ENCODE measurements at regions not wholly inside any gene's neighbourhood (a gene's known extent, or its start where the extent isn't known, plus 50 kb on each side); places are given as distances from the start of the nearest gene placed in this dataset.

DNA sequence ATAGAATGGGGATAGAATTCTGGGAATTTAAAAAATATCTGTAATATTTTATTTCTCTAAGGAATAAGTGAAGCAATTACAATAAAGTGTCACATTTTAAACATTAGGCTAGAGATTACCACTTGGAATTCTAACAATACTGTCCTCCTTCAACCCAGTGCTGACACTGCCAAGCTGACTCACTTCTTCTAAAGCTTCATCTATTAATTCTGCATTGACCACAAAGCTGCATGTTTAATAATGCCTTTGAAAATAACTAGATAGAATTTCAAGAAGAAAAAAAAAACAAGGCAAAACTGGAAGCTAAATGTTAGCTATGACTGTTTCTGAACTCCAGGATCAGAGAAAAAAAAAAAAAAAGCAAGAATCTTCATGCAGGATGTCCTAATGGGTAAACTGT lies 970.7 kb upstream of the FBXO33 start:
- no peaks in the 10 kb centered on the region for H3K79me2 ChIP-seq (ENCODE audit: insufficient read depth, low read length)
- H3K27me3 ChIP-seq (ENCODE audit: insufficient read depth, low read length), result no peaks in the 10 kb centered on the region
- H3K4me1 ChIP-seq (ENCODE audit: insufficient read depth, low read length), result no peaks in the 10 kb centered on the region
- H4K91ac ChIP-seq (ENCODE audit: insufficient read length, low read depth, low read length), result no peak overlapping the region
- DNase-seq, result no peak
- no peak overlapping the region for H3K4ac ChIP-seq (ENCODE audit: low read depth, low read length)
- H4K5ac ChIP-seq (ENCODE audit: insufficient read length, low read depth, low read length), result no peak overlapping the region
- H2AK5ac ChIP-seq (ENCODE audit: insufficient read length, low read length), result no peak overlapping the region
- H3K27ac ChIP-seq (ENCODE audit: insufficient read length, low read depth, low read length), result no peak overlapping the region
- H2BK20ac ChIP-seq (ENCODE audit: low read depth, low read length, poor library complexity, severe bottlenecking), result no peak overlapping the region
- H3K18ac ChIP-seq (ENCODE audit: insufficient read length, low read depth, low read length), result no peak overlapping the region
- no peaks in the 10 kb centered on the region for H3K79me1 ChIP-seq (ENCODE audit: insufficient read depth, low read depth, low read length, poor library complexity, severe bottlenecking)
- Mint-ChIP-seq H3K27me3 (ENCODE audit: low read depth) (peaks cover 3% of the 10 kb centered on the region), H3K4me1 (no peaks in the 10 kb centered on the region), H3K9me3 (peaks cover 21 to 22% of the 10 kb centered on the region in 2 experiments), H3K4me3 (no peak overlapping the region), H3K27ac (no peak overlapping the region), H3K36me3 (ENCODE audit: insufficient read depth in 1 of 3, low read depth in 3 of 3) (peaks cover 10 to 20% (median 17%) of the 10 kb centered on the region in 3 experiments)
- no peak overlapping the region for H3K9ac ChIP-seq (ENCODE audit: extremely low read depth, insufficient read length, low read length)
- H2BK5ac ChIP-seq (ENCODE audit: insufficient read length, low read length), result no peak overlapping the region
- no peak overlapping the region for H3K56ac ChIP-seq (ENCODE audit: insufficient read length, low read depth, low read length)
- no peak overlapping the region for H3K23ac ChIP-seq (ENCODE audit: insufficient read length, low read depth, low read length)
- H2AFZ ChIP-seq (ENCODE audit: low read length), result no peak overlapping the region
- no peaks in the 10 kb centered on the region for H3K23me2 ChIP-seq (ENCODE audit: insufficient read length, low read depth, low read length, poor library complexity, severe bottlenecking)
- peaks cover 14% of the 10 kb centered on the region for H3K9me3 ChIP-seq (ENCODE audit: control insufficient read depth, low read depth, low read length)
- H3K14ac ChIP-seq (ENCODE audit: insufficient read depth, low read length), result no peak overlapping the region
- no peak overlapping the region for H3T11ph ChIP-seq (ENCODE audit: low read length)
- no peak overlapping the region for H2BK15ac ChIP-seq (ENCODE audit: low read depth, low read length)
- H3K4me2 ChIP-seq (ENCODE audit: insufficient read depth, insufficient read length, low read length), result no peak overlapping the region
- H4K8ac ChIP-seq (replicated peaks; ENCODE audit: insufficient read length, low read depth, low read length), result no peak overlapping the region
- no peak overlapping the region for H2BK12ac ChIP-seq (ENCODE audit: insufficient read length, low read depth, low read length)
- H2BK120ac ChIP-seq (ENCODE audit: low read depth, low read length, poor library complexity, severe bottlenecking), result no peak overlapping the region
- no peaks in the 10 kb centered on the region for H4K20me1 ChIP-seq (ENCODE audit: control insufficient read depth, insufficient read depth, insufficient read length)
- TF ChIP-seq, protein P1, sequence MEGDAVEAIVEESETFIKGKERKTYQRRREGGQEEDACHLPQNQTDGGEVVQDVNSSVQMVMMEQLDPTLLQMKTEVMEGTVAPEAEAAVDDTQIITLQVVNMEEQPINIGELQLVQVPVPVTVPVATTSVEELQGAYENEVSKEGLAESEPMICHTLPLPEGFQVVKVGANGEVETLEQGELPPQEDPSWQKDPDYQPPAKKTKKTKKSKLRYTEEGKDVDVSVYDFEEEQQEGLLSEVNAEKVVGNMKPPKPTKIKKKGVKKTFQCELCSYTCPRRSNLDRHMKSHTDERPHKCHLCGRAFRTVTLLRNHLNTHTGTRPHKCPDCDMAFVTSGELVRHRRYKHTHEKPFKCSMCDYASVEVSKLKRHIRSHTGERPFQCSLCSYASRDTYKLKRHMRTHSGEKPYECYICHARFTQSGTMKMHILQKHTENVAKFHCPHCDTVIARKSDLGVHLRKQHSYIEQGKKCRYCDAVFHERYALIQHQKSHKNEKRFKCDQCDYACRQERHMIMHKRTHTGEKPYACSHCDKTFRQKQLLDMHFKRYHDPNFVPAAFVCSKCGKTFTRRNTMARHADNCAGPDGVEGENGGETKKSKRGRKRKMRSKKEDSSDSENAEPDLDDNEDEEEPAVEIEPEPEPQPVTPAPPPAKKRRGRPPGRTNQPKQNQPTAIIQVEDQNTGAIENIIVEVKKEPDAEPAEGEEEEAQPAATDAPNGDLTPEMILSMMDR (conservative IDR thresholded peaks at IDR 0.05), result no peak
